NB4 (cell line): ENCODE measurements at regions not wholly inside any gene's neighbourhood (a gene's known extent, or its start where the extent isn't known, plus 50 kb on each side); places are given as distances from the start of the nearest gene placed in this dataset.

Source experiments
- DNase-seq: peaks from one replicate; pipeline ENCODE4 v3.0.0; 2010; ENCODE audit warnings: low read depth
- H3K4me3 ChIP-seq: one replicate; pipeline ENCODE4 v1.5.1; 2011; ENCODE audit warnings: mild to moderate bottlenecking, low read depth, low read length, moderate library complexity
- MYC ChIP-seq: IDR thresholded peaks from 2 replicates; pipeline ENCODE4 v1.6.1; 2011; ENCODE audit warnings: low read depth, low read length
- POLR2A ChIP-seq: IDR thresholded peaks from 2 replicates; pipeline ENCODE4 v1.6.1; 2011; ENCODE audit warnings: mild to moderate bottlenecking; ENCODE audit not compliant: insufficient read length; ENCODE audit errors: extremely low read depth
- TF ChIP-seq, protein P1 (sequence below): IDR thresholded peaks from 2 replicates; pipeline ENCODE4 v1.6.1; 2011; ENCODE audit warnings: low read depth, low read length
- TF ChIP-seq, protein P2 (sequence below): IDR thresholded peaks from one replicate; pipeline ENCODE4 v1.5.1; 2012; ENCODE audit warnings: low read depth, low read length

DNA sequence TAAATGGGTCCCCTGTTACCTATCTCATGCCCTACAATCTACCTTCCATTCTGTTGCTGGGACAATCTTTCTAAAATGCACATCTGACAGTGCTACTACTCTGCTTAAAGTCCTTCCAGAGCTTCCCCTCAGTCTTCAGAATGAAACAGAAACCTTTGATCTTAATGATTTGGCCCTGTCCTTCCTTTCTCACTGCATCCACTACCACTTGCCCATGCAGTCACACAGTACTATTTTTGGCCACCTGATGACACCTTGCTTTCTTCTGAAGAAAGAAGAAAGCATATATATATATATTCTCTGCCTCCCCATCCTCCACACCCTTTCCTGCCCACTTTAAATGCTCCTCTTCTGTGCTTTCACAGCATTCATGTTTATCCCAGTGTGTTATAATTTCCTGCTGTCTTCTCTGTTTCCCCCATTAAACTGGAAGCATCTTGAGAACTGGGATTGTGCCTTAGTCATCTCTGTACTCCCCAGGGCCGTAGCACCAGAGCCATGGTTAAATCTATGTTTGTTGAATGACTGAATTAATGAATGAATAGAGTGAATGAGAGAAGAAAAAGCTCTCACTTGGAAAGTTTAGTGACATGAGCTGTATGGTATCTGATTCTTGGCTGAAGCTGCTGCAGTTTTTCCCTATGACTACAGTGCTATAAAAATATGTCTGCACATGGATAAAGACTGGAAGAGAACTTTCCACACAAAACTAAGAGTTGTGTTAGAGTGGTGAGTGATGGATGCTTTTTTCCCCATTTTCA is 56.2 kb downstream of the RTL9 start:
- no peak overlapping the region for H3K4me3 ChIP-seq
- TF ChIP-seq, protein P1, sequence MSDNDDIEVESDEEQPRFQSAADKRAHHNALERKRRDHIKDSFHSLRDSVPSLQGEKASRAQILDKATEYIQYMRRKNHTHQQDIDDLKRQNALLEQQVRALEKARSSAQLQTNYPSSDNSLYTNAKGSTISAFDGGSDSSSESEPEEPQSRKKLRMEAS = no peak
- TF ChIP-seq POLR2A = no peak
- TF ChIP-seq, protein P2, sequence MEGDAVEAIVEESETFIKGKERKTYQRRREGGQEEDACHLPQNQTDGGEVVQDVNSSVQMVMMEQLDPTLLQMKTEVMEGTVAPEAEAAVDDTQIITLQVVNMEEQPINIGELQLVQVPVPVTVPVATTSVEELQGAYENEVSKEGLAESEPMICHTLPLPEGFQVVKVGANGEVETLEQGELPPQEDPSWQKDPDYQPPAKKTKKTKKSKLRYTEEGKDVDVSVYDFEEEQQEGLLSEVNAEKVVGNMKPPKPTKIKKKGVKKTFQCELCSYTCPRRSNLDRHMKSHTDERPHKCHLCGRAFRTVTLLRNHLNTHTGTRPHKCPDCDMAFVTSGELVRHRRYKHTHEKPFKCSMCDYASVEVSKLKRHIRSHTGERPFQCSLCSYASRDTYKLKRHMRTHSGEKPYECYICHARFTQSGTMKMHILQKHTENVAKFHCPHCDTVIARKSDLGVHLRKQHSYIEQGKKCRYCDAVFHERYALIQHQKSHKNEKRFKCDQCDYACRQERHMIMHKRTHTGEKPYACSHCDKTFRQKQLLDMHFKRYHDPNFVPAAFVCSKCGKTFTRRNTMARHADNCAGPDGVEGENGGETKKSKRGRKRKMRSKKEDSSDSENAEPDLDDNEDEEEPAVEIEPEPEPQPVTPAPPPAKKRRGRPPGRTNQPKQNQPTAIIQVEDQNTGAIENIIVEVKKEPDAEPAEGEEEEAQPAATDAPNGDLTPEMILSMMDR = no peak
- no peak for DNase-seq

DNA sequence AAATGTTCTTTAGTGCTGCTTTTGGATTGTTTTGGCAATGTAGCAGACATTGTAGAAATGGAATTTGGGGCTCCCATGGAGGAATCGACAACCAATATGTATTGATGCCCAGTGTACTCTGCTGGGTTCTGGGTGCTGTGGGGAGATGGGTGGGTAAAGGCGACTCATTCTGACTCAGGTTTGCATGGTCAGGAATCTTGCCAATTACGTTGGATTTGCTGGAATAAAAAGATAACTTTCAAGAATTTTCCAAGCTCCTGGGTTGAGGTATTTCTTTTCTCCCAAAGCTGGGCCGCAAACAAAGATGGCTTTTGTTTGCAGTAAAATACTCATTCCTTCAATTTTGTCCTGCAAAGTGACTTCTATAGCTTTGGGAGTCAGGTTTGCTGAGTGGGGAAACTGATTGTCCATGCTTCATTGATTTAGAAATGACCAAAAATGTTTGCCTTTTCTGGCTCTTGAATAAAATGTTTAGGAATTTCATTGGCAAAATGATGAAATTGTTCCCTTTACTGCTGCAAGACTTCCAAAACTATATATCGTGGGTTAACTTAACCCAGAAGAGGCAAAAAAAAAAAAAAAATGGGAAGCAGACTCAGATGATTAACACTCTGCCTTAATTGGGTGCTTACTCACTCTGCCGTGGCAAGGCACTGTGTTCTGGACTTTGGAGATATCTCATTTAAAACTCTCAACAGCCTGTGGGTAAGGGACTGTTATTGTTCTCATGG is 57.0 kb downstream of the RTL9 start:
- no peak for DNase-seq
- TF ChIP-seq, protein P1 = no peak
- TF ChIP-seq, protein P2 = no peak
- TF ChIP-seq MYC (no peak), POLR2A (no peak)
- H3K4me3 ChIP-seq = no peak overlapping the region

DNA sequence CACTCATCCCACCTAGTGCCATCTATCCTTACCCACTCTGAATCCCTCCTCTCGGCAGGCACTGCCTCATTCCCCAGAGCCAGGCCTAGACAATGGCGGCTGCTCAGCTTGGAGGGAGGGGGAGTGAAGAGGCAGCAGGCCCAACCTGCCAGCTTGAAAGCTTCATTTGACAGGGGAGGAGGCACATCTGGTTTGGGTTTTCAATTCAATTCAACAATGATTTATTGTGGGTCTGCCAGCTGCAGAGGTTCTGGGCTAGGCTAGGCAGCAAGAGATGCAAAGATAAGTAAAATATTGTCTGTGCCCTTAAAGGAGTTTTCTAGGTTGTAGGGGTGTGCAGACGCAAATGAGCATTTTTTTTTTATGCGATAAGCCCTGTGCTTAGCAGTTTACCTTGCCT is 58.5 kb downstream of the RTL9 start:
- TF ChIP-seq, protein P1 = no peak
- no peak for TF ChIP-seq MYC
- TF ChIP-seq POLR2A = no peak
- TF ChIP-seq, protein P2 = no peak
- H3K4me3 ChIP-seq = no peak overlapping the region
- DNase-seq = no peak

DNA sequence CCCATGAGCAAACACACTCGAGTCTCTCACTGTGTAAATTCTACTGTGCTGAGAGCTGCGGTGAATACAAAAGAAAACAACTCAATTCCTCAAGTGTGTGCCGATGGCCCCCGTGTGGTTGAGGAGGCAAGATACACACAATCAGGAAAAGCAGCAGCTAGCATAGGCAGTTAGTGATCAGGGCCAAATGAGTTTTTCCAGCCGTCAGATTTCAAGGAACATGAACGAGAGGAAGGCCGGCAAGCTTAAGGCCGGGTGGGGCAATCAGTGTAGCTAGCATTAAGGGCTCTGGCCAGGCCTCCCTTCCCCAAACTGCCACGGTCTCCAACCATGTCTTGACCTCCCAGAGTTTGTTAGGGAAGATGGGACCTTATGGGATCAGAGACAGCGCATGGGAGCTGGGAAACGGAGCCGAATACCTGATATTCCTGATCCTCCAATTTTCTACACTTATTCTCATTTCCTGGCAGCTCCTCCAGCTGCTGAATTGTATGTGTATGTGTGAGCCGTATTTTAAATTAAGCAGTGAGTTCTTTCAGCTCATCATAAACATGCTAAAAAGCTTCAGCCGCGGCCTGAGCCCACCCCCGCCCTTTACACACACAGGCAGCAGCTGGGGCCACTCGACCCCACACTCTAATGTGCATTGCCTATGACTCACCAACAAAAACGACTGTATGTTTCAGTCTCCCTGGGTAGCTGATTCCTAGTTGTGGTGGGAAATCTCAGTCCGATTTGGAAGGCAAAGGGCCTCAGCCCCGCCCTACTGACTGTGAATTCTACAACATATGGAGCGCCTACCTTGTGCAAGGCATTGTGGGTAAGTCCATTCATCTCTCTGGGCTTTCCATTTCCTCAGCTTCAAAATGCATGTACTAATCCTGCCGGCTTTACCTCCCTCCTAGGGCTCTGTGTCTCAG is 59.9 kb downstream of the RTL9 start:
- TF ChIP-seq POLR2A = no peak
- TF ChIP-seq, protein P2 = no peak
- TF ChIP-seq, protein P1 = no peak
- TF ChIP-seq MYC = no peak
- H3K4me3 ChIP-seq = no peak overlapping the region
- peak; percentile 5 for DNase-seq

DNA sequence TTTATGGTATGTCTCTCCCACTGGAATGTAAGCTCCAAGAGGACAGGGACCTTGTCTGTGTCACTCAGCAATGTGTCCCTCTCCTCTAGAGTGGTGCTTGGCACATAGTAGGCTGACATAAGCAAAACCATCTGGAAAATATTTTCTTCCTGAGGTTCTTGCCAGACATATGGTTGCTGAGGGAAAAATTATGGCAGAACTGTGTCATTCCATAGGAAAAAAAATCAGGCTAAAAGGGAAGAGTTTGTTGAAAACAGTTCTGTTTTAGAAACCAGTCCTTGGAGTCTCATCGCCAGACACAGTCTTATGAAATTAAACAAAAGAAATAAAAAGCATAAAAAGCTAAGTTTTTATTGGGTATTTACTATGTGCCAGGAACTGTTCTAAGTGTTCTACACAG is 60.9 kb downstream of the RTL9 start:
- TF ChIP-seq, protein P2 = no peak
- TF ChIP-seq, protein P1 = no peak
- TF ChIP-seq MYC (no peak), POLR2A (no peak)
- H3K4me3 ChIP-seq = no peak overlapping the region
- DNase-seq = no peak
